ENCODE measurements at regions not wholly inside any gene's neighbourhood (a gene's known extent, or its start where the extent isn't known, plus 50 kb on each side); places are given as distances from the start of the nearest gene placed in this dataset.

- TF ChIP-seq POLR2A (IDR thresholded peaks at IDR 0.05) (no peak), CTCF (IDR thresholded peaks at IDR 0.05) (no peak), POLR2AphosphoS5 (IDR thresholded peaks at IDR 0.05) (no peak), EP300 (IDR thresholded peaks at IDR 0.05) (no peak)
Measured at GRCh38 chr9:87073692-87074091, 126.4 kb upstream of the GAS1 start.

Data from stomach (tissue), 4 donors.